ENCODE measurements at regions not wholly inside any gene's neighbourhood (a gene's known extent, or its start where the extent isn't known, plus 50 kb on each side); places are given as distances from the start of the nearest gene placed in this dataset.

- no peak for TF ChIP-seq CTCF (conservative IDR thresholded peaks at IDR 0.05; ENCODE audit: low read depth, low read length)
- TF ChIP-seq EZH2 (IDR thresholded peaks at IDR 0.05; ENCODE audit: low read length, unreplicated experiment), result no peak
Observed at GRCh38 chr13:90689111-90689510, 658.4 kb upstream of the MIR17HG start.
